K562 (cell line): ENCODE measurements at regions not wholly inside any gene's neighbourhood (a gene's known extent, or its start where the extent isn't known, plus 50 kb on each side); places are given as distances from the start of the nearest gene placed in this dataset.

Experiments
- ATAC-seq: fragments of 200-7000 bp; cut with Tn5 transposase; 3 replicates; pipeline ENCODE4 v1.9.1; 2020; ENCODE audit warnings: moderate library complexity
- BruUV-seq: library from RNA; stranded (reverse); fragments of 400-500 nt; replicated peaks from 2 replicates; lab custom pipeline; 2021; lab: Mats Ljungman, UMichigan
- CTCF ChIA-PET: fragments of 300-600 bp; formaldehyde crosslinking; extraction: SDS; loops from one replicate; lab custom pipeline; 2021; ENCODE audit warnings: low intra/inter-chr PET ratio; lab: Yijun Ruan, JAX
- POLR2A ChIA-PET: fragments of 300-600, 350-650 bp; sonication (Branson Sonifier 250); formaldehyde crosslinking; extraction: SDS; loops from one replicate; lab custom pipeline; 2021; ENCODE audit warnings: antibody characterized with exemption, inconsistent platforms; lab: Yijun Ruan, JAX
- DNase-seq, 4 experiments: peaks; one replicate each; pipeline versions ENCODE4 v3.0.0 to v3.0.0-alpha.2; 2011 to 2018; ENCODE audit warnings: low spot score in 3 of 4, mixed read lengths in 3 of 4; ENCODE audit errors: extremely low read depth in 1 of 4
- FAIRE-seq: peaks from 2 replicates; lab custom pipeline; 2011; peaks lifted over from hg19 to GRCh38; lab: Jason Lieb, UNC
- H2AFZ ChIP-seq: 2 replicates; pipeline ENCODE4 v1.6.0; 2011; ENCODE audit warnings: low read depth, low read length, control low read depth, inconsistent platforms
- H3K27ac ChIP-seq: fragments of 200-600 bp; 3 replicates; pipeline ENCODE4 v1.8.0; 2011; ENCODE audit warnings: low read depth, mild to moderate bottlenecking, control low read depth, inconsistent platforms, low read length, moderate library complexity, mixed read lengths; ENCODE audit errors: extremely low read depth
- H3K27me3 ChIP-seq, 2 experiments: fragments of 300-600 bp in 1 of 2; 2 replicates in 1 of 2; 3 replicates in 1 of 2; pipeline versions ENCODE4 v1.6.0 to v1.8.0; 2011; ENCODE audit warnings: inconsistent platforms in 2 of 2, low read length in 2 of 2, mild to moderate bottlenecking in 1 of 2, mixed read lengths in 1 of 2, moderate library complexity in 1 of 2; ENCODE audit not compliant: control insufficient read depth in 2 of 2, insufficient read depth in 2 of 2
- H3K36me3 ChIP-seq: fragments of 300-600 bp; 3 replicates; pipeline ENCODE4 v1.8.0; 2011; ENCODE audit warnings: mild to moderate bottlenecking, low read length, inconsistent platforms; ENCODE audit not compliant: control insufficient read depth, insufficient read depth
- H3K4me1 ChIP-seq, 2 experiments: fragments of 200-600 bp in 1 of 2; replicated peaks in 1 of 2; 2 replicates in 1 of 2; 3 replicates in 1 of 2; pipeline versions ENCODE4 v1.5.1 to v1.8.0; 2011; ENCODE audit warnings: inconsistent platforms in 2 of 2, low read length in 2 of 2, mild to moderate bottlenecking in 1 of 2, mixed read lengths in 1 of 2, moderate library complexity in 1 of 2; ENCODE audit not compliant: control insufficient read depth in 2 of 2, insufficient read depth in 2 of 2
- H3K4me2 ChIP-seq: 2 replicates; pipeline ENCODE4 v1.6.1; 2011; ENCODE audit warnings: low read length, control low read depth, inconsistent platforms, mixed read lengths; ENCODE audit not compliant: insufficient read depth
- H3K4me3 ChIP-seq: fragments of 200-600 bp; sonication (generic), shearing (Covaris generic); 2 replicates; pipeline ENCODE4 v1.5.1; 2016; ENCODE audit warnings: control low read depth, inconsistent platforms
- H3K79me2 ChIP-seq: fragments of 200-600 bp; 3 replicates; pipeline ENCODE4 v1.8.0; 2011; ENCODE audit warnings: low read length, inconsistent platforms; ENCODE audit not compliant: control insufficient read depth, insufficient read depth
- H3K9ac ChIP-seq, 2 experiments: 2 replicates each; pipeline versions ENCODE4 v1.6.0 to v1.6.1; 2011; ENCODE audit warnings: low read depth in 2 of 2, low read length in 2 of 2, control low read depth in 1 of 2, inconsistent platforms in 1 of 2, mild to moderate bottlenecking in 1 of 2, mixed read lengths in 1 of 2; ENCODE audit not compliant: insufficient read depth in 1 of 2
- H3K9me1 ChIP-seq: one replicate; pipeline ENCODE4 v1.6.0; 2011; ENCODE audit warnings: inconsistent platforms, mild to moderate bottlenecking, low read length, moderate library complexity; ENCODE audit not compliant: control insufficient read depth, insufficient read depth
- H3K9me3 ChIP-seq: replicated peaks from 2 replicates; pipeline ENCODE4 v1.5.1; 2011; ENCODE audit warnings: low read depth, low read length, inconsistent platforms; ENCODE audit not compliant: control insufficient read depth, insufficient read depth
- H4K20me1 ChIP-seq: replicated peaks from 2 replicates; pipeline ENCODE4 v1.6.1; 2011; ENCODE audit warnings: low read length, inconsistent platforms, mixed read lengths; ENCODE audit not compliant: control insufficient read depth, insufficient read depth
- CEBPB ChIP-seq: fragments of 450-650 bp; IDR thresholded peaks from 2 replicates; pipeline ENCODE4 v1.6.1; 2016; ENCODE audit warnings: missing genetic modification characterization, missing compliant biosample characterization
- FOXJ3 ChIP-seq: sonication (generic); formaldehyde crosslinking; IDR thresholded peaks from 2 replicates; pipeline ENCODE4 v1.4.0; 2020; ENCODE audit warnings: mild to moderate bottlenecking, missing genetic modification reagents
- FOXM1 ChIP-seq, 2 experiments: fragments of 450-650 bp in 1 of 2; sonication (generic) in 1 of 2; formaldehyde crosslinking in 1 of 2; IDR thresholded peaks; 2 replicates each; pipeline versions ENCODE4 v1.6.1 to v1.9.0; 2017 to 2022; ENCODE audit warnings: low read depth in 2 of 2, mild to moderate bottlenecking in 2 of 2, missing genetic modification reagents in 1 of 2, moderate library complexity in 1 of 2
- HMGN3 ChIP-seq: IDR thresholded peaks from 2 replicates; pipeline ENCODE4 v1.6.1; 2011; ENCODE audit warnings: borderline replicate concordance, low read depth, mild to moderate bottlenecking, mixed read lengths, low read length; ENCODE audit not compliant: insufficient read length; ENCODE audit errors: extremely low read depth
- HNRNPL ChIP-seq: fragments of 200-400 bp; formaldehyde crosslinking; IDR thresholded peaks from 2 replicates; pipeline ENCODE4 v1.6.1; 2017; ENCODE audit warnings: low read depth, mild to moderate bottlenecking, low read length
- SIRT6 ChIP-seq: IDR thresholded peaks from one replicate; pipeline ENCODE4 v1.6.1; 2012; ENCODE audit warnings: low read depth, mild to moderate bottlenecking, control low read depth, inconsistent platforms, low read length, moderate library complexity
- STAG1 ChIP-seq: sonication (generic); formaldehyde crosslinking; IDR thresholded peaks from 2 replicates; pipeline ENCODE4 v1.5.0; 2020; ENCODE audit warnings: missing genetic modification reagents, borderline replicate concordance
- TOE1 ChIP-seq, 2 experiments: fragments of 450-650 bp in 1 of 2; sonication (generic) in 1 of 2; formaldehyde crosslinking in 1 of 2; IDR thresholded peaks; 2 replicates each; pipeline versions ENCODE4 v1.7.1 to v1.8.0; 2016 to 2022; ENCODE audit warnings: borderline replicate concordance in 2 of 2, mild to moderate bottlenecking in 2 of 2, antibody characterized with exemption in 1 of 2, inconsistent platforms in 1 of 2, low read depth in 1 of 2, missing genetic modification reagents in 1 of 2, moderate library complexity in 1 of 2
- WGBS: fragments of 100-300 bp; shearing (Covaris generic); methylation state at CpG from one replicate; pipeline ENCODE4 v1.1.6; 2016; ENCODE audit warnings: low coverage, mixed read lengths; ENCODE audit not compliant: insufficient coverage; ENCODE audit errors: missing lambda C conversion rate; 5-methylcytosine and 5-hydroxymethylcytosine counted together
- in situ Hi-C: fragments of 300-500 bp; cut with MboI; formaldehyde crosslinking; loops from 4 replicates; pipeline ENCODE4 v1.15.0; 2018; ENCODE audit warnings: inconsistent platforms, mixed read lengths
- intact Hi-C: fragments of 100-400 bp; cut with micrococcal nuclease; formaldehyde crosslinking; loops from 2 replicates; pipeline ENCODE4 v1.14.2; 2022
- TF ChIP-seq, protein P1 (sequence below): fragments of 450-650 bp; IDR thresholded peaks from 2 replicates; pipeline ENCODE4 v1.6.1; 2017; ENCODE audit warnings: antibody characterized with exemption, mild to moderate bottlenecking
- TF ChIP-seq, protein P2 (sequence below), 2 experiments: fragments of 450-650 bp; conservative IDR thresholded peaks; 2 replicates each; pipeline ENCODE4 v1.6.1; 2017; ENCODE audit warnings: mild to moderate bottlenecking in 2 of 2, moderate library complexity in 2 of 2

DNA sequence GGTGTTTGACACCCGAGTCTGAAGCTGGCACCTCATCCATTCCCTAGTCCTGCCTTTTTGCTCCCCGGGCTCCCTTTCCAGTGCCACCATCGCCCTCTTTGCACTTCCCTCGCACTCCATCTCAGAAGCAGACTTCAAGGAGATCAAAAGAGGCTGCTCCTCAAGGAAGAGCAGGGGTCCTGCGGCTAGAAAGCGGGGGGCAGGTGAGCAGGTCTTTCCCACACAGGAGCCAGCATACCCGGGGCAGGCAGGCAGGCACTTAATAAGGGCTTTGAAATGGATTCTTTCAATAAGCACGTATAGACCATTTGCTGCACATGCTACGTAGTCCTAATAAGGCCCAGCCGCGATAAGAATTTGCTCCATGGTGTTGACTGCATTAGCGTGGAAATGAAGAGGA lies 125.9 kb upstream of the PROX1 start:
- Histone ChIP-seq H3K27ac (no peak overlapping the region), H3K36me3 (no peaks in the 10 kb centered on the region), H3K9ac (no peak overlapping the region), H3K9me1 (no peaks in the 10 kb centered on the region), H4K20me1 (no peaks in the 10 kb centered on the region; the same call in 1 of the 2 replicates), H3K27me3 (peaks cover 10 to 12% of the 10 kb centered on the region in 2 experiments; a peak in 4 of 5 replicates), H2AFZ (no peak overlapping the region), H3K9me3 (no peaks in the 10 kb centered on the region), H3K4me2 (no peak overlapping the region), H3K4me3 (no peak overlapping the region), H3K79me2 (no peaks in the 10 kb centered on the region)
- ChIA-PET POLR2A (no interaction called here), CTCF (no interaction called here)
- DNase-seq (no peak), FAIRE-seq (no peak)
- in situ Hi-C loops: no loop called here
- 0% methylated on average over 12 of the region's 12 CpGs for WGBS
- TF ChIP-seq FOXM1 (IDR thresholded peaks at IDR 0.05; ENCODE audit: low read depth) (no peak), FOXM1 (CRISPR knock-in tag; IDR thresholded peaks at IDR 0.05; ENCODE audit: low read depth) (no peak), STAG1 (no peak), TOE1 (IDR thresholded peaks at IDR 0.05; ENCODE audit: borderline replicate concordance) (no peak), TOE1 (CRISPR knock-in tag; IDR thresholded peaks at IDR 0.05; ENCODE audit: borderline replicate concordance, low read depth) (no peak), HMGN3 (no peak), HNRNPL (no peak), SIRT6 (no peak), FOXJ3 (CRISPR knock-in tag) (no peak), CEBPB (tag) (no peak)
- TF ChIP-seq, protein P1, sequence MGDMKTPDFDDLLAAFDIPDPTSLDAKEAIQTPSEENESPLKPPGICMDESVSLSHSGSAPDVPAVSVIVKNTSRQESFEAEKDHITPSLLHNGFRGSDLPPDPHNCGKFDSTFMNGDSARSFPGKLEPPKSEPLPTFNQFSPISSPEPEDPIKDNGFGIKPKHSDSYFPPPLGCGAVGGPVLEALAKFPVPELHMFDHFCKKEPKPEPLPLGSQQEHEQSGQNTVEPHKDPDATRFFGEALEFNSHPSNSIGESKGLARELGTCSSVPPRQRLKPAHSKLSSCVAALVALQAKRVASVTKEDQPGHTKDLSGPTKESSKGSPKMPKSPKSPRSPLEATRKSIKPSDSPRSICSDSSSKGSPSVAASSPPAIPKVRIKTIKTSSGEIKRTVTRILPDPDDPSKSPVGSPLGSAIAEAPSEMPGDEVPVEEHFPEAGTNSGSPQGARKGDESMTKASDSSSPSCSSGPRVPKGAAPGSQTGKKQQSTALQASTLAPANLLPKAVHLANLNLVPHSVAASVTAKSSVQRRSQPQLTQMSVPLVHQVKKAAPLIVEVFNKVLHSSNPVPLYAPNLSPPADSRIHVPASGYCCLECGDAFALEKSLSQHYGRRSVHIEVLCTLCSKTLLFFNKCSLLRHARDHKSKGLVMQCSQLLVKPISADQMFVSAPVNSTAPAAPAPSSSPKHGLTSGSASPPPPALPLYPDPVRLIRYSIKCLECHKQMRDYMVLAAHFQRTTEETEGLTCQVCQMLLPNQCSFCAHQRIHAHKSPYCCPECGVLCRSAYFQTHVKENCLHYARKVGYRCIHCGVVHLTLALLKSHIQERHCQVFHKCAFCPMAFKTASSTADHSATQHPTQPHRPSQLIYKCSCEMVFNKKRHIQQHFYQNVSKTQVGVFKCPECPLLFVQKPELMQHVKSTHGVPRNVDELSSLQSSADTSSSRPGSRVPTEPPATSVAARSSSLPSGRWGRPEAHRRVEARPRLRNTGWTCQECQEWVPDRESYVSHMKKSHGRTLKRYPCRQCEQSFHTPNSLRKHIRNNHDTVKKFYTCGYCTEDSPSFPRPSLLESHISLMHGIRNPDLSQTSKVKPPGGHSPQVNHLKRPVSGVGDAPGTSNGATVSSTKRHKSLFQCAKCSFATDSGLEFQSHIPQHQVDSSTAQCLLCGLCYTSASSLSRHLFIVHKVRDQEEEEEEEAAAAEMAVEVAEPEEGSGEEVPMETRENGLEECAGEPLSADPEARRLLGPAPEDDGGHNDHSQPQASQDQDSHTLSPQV: no peak
- TF ChIP-seq, protein P2, sequence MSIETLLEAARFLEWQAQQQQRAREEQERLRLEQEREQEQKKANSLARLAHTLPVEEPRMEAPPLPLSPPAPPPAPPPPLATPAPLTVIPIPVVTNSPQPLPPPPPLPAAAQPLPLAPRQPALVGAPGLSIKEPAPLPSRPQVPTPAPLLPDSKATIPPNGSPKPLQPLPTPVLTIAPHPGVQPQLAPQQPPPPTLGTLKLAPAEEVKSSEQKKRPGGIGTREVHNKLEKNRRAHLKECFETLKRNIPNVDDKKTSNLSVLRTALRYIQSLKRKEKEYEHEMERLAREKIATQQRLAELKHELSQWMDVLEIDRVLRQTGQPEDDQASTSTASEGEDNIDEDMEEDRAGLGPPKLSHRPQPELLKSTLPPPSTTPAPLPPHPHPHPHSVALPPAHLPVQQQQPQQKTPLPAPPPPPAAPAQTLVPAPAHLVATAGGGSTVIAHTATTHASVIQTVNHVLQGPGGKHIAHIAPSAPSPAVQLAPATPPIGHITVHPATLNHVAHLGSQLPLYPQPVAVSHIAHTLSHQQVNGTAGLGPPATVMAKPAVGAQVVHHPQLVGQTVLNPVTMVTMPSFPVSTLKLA (conservative IDR thresholded peaks at IDR 0.05): no peak
- TF ChIP-seq, all 486 proteins: peak for 0
- no peaks in the 10 kb centered on the region for H3K4me1 ChIP-seq
- no TSS peak for BruUV-seq
- no peak for ATAC-seq
- intact Hi-C loops: no loop called here
